NCI-H2227 treated with DMSO at 0.1 percent for 48 hours (cell line): ENCODE measurements at regions not wholly inside any gene's neighbourhood (a gene's known extent, or its start where the extent isn't known, plus 50 kb on each side); places are given as distances from the start of the nearest gene placed in this dataset.
"Not testable (repeated sequence)": the region's sequence is repeated elsewhere in the genome, so short reads cannot be mapped to it uniquely, and the experiment has no call there.

Source experiments
- DNase-seq: peaks from one replicate; lab custom pipeline; 2025; lab: John Stamatoyannopoulos, UW

DNA sequence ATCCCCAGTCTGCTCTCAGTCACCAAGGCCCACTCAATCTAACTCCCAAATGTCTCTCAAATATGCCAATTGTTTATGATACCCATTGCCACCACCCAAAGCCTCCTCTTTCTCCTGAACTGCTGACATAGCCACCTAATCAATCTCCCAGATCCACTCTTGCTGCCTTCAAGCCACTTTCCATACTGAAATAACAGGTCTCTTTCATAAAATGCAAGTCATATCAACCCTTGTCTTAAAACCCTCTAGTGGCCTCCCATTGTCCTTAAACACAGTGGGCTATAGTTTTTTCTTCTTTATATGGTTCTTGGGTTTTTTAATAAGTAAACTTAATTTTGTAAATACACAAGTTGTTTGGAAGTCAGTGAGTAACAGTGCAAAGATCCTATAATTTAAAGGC, 155.2 kb upstream of the ZC3H12C start:
- DNase-seq, result no peak

DNA sequence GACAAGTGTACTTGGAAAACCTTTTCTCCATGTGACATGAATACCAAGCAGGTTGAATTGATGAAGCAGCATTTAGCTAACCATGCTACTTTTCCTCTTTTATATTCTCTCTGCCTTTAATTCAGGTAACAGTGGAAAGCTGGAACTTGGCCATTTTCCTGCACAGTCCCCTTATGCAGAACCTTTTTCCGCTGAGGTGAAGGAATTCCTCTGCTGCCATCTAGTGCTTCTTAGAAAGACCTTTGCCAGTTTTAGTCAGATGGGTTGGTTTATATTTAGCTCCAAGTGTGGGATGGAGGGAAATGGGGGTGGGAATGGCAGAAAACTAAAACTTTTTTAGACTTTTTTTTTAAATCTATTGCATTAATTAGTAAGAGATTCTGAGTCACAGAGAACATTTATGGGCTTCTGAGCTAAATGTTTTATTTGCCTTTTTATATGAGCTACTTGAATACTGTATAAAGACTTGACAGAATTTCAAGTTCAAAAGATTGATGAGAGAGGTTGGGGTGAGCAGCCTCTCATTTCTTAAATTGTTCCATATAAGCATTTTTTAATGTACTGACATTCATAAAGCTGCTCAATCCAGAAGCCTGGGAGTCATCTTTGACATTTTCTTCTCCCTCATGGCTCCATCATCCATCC, 153.9 kb upstream of the ZC3H12C start:
- no peak for DNase-seq

DNA sequence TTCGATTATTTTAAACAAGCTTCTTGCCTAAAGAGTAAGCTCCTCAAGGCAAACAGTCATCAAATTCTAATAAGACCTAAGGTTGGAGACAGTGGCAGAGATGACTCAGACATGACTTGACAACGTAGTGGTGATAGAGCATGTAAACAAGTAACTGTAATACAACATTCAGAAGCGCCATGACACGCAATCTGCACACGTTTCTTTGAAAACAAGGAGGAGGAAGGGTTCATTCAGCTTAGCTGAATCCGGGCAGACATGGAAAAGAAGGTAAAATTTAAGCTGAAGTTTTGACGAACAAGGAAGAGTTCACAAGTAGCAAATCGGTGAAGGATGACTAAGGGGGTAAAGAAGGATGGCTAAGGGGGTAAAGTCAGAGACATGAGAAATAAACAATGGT, 152.4 kb upstream of the ZC3H12C start:
- no peak for DNase-seq

DNA sequence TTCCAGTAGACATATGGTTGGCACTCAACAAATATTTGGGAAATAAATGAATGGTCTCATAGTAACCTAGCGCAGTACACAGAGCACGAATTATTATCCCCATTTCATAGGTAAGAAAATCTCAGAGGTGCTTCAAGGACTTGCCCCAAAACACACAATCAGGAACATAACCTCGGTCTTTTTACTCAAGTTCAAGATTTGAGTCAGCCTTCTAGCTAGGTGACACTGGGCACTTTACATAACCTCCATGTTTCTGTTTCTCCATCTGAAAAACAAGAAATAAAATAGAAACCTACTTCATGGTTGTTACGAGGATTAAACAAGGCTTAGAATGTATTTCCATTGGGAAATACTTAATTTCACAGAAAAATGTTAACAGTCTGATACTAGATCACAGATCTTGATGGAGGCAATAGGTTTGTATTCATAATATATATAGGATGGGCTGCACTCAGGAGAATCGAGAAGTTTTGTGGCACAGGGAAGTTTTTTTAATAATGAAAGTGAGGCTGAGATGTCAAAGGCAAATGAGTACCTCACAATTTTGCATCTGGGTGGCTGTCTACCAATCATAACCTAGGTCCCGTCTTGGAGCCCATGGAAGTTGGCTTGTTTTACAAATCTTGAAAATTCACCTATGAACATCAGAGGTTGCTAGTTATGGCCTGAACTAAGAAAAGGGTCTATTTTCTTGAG, 147.4 kb upstream of the ZC3H12C start:
- DNase-seq, result no peak

DNA sequence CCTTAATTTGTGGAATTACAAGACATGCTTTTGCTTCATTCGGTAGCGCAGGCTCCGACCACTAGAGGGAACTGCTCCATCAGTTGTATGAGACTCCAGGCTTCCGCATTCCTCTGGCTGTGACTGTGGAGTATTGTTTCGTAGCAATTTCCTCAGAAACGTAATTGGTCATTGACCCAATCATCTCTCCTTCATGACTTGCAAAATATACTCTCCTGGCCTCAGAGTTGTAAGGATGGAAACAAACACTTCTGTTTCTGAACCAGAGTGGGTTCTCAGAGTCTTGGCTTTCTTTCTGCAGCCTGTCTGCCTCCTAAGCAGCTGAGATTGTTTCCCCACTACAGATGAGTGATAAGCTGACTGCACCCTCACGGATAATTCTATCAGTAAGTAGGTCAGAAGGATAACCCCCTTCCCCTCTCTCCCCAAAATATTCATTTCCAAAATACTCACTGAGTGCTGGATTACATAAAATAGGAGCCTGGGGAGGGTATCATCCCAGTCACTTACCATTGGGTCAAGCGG, 146.8 kb upstream of the ZC3H12C start:
- peak; percentile 42 for DNase-seq

DNA sequence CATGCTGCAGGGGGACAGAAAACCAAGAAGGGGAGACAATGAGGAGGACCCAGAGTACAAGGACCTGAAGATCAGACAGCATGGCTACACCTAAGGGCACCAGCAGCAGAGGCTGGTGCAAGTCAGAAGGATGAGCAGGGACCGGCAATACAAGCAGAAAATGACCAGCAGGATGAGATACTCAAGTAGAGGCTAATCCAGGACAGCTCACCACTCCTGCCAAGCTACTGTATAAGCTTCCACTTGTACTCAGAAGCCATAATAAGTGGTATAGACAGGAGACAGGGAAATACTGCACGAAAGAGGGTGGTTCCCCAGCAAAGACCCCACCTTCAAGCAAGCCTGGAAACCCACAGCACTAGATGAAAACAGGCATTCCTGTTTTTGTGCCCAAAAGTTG, 138.7 kb upstream of the ZC3H12C start:
- no peak for DNase-seq

DNA sequence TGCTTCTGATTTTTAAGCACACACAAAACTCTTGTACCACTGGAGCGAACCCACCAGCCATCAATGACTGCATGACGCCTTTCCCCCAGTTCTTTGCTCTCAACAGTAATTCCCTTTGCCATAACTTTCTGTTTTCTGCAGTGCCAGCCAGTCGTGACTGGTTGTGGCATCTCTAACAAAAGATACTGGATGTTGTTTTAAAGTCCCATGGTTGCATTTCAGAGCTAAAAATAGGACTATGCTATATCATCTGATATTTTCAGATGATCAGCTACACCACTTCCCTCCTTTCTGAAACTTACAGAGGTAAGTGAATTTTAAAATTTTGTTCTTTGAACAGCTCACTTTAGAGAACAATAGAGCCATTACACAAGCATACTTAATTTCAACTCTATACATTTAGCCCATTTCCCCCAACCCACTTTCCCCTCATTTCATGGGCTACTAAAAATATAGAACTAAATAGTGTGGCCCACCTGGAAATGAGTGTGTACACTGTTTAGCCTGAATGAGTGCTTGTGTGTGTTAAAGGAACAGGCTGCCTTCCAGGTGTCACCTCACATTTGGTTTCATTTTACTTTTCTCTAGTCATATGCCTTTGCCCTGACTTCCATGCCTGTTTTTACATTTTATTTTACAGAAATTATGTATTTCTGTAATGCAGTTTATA, 136.9 kb upstream of the ZC3H12C start:
- no peak for DNase-seq

DNA sequence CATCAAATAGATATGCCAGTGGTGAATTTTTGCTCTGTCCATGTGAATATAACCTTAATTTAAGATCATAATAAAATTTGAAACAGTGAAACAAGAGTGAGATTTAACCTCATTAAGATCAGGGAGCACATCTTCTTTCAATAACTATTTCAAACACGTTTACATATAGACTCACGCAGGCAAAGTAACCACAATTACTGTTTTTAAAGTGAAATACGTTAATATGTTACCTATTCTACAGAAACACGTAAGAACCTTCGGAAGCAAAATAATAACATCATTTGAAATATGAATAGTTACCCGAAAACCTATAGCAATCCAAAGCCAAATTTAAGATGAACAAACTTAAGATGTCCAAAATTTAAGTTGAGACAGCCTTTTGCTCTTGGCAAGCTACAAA, 136.2 kb upstream of the ZC3H12C start:
- DNase-seq, result no peak

DNA sequence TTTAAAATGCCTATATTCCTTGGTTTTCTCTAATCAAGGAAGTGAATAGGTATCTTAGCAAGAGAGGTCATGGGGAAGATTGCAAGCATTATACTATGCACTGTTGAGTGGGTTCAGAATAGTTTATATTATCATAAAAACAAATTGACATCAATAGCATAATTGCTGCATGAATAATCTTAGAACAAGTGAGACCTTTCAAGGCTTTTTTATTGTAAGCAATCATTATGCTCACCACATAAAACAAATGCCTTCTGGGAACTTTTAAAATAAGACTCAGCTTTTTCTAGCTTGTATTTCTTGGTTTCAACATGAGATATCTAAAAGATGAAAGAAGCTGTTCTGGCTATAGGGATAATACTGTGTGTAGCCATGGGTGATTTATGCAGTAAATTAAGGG, 135.6 kb upstream of the ZC3H12C start:
- DNase-seq, result no peak

DNA sequence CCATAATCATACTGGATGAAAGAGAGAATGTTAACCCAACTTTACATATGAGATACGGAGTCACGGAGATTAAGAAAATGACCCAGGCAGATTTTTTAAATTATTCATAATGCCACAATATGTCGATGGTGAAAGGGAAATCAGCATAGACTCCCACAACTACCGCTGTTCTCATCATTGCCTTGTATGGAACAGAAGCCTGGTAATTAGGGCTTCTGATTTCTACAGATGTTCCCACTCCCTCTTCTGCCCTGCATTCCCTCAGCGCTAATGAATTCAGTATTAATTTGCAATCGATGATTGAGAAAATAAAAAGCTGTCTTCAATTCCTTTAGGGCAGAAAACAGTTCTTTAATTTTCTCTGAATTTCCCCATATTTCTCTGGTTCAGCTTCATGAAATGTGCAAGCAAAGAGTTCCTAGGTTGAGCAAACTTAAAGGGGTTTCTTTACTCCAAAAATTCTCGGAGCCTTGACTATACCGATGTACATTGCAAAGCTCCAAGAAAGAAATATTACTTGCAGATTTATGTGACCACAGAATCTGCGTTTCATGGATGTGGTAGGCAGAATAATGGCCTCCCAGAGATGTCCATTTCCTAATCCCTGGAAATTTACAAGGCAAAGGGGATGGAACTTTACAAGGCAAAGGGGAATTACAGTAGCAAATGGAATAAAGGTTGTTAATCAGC, 134.9 kb upstream of the ZC3H12C start:
- no peak for DNase-seq

DNA sequence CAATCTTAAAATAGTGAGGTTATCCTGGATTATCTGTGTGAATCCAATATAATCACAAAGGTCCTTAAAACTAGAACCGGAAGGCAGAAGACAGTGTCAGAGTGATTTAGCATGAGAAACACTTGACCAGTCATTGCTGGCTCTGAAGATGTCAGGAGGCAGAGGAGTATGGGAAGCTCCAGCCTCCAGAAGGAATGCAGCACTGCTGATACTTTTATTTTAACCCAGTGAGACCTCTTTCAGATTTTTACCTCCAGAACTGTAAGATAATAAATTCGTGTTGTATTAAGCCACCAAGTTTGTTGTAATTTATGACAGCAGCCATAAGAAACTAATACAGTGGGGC, 134.4 kb upstream of the ZC3H12C start:
- no peak for DNase-seq

DNA sequence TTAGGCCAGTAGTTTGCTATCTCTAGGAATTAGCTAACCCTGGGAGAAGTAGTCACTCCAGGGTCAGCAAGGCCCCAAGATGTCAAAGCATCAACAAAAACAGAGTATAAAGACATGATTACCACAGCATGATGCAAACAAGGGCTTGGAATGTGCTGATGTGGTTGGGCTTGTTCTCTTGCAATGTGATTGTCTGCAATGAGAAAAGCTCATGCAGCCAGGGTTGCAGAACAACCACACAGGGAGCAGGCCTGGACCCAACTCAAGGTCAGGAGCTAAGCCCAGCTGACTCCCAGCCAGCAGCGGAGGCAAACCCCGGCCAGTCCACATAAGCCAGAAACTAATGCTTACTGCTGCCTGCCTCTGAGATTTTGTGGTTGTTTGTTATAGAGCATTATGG, 132.4 kb upstream of the ZC3H12C start:
- no peak for DNase-seq

DNA sequence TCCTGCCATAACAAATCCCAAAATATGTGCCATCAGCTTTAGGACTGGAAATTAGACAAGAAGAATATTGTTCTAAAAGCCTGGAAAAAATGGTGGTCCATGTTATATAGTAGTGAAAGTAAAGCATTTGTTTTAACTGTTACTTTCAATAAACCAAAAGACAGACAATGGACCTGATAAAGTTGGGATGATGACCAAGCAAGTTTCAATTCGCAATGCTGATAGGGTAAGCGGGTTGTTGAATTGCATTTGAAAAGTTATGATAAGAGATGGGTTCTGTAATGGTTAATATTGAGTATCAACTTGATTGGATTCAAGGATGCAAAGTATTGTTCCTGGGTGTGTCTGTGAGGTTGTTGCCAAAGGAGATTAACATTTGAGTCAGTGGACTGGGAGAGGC, 131.9 kb upstream of the ZC3H12C start:
- DNase-seq, result no peak

DNA sequence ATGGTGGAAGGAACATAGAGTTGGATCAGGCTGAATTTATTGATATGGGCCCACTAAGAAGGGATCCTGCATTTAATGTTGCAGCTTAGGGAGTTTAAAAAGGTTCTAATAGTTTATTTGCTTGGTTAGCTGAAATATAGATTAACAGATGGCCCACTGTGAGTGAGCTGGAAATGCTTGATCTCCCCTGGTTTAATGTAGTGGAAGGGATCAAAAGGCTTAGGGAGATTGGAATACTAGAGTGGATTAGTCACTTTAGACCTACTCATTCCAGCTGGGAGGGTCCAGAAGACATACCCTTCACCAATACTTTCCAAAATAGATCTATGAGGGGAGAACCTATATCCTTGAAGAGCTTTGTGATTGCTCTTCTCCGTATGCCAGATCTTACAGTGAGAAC, 130.1 kb upstream of the ZC3H12C start:
- DNase-seq, result no peak

DNA sequence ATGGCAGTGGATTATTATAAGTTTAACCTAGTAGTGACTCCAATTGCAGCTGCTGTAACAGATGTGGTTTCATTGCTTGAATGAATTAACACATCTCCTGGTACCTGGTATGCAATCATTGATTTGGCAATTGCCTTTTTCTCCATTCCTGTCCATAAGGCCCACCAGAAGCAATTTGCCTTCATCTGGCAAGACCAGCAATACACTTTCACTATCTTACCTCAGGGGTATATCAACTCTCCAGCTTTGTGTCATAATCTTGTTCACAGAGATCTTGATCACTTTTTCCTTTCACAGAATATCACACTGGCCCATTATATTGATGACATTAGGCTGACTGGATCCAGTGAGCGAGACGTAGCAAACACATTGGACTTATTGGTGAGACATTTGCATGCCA, 128.7 kb upstream of the ZC3H12C start:
- DNase-seq, result no peak

DNA sequence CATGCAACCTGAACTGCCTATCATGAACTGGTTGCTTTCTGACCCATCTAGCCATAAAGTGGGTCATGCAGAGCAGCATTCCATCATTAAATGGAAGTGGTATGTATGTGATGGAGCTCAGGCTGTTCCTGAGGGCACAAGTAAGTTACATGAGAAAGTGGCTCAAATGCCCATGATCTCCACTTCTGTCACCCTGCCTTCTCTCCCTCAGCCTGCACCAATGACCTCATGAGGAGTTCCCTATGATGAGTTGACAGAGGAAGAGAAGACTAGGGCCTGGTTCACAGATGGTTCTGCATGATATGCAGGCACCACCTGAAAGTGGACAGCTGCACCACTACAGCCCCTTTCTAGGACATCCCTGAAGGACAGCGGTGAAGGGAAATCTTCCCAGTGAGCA, 127.7 kb upstream of the ZC3H12C start:
- DNase-seq, result not testable (repeated sequence)

DNA sequence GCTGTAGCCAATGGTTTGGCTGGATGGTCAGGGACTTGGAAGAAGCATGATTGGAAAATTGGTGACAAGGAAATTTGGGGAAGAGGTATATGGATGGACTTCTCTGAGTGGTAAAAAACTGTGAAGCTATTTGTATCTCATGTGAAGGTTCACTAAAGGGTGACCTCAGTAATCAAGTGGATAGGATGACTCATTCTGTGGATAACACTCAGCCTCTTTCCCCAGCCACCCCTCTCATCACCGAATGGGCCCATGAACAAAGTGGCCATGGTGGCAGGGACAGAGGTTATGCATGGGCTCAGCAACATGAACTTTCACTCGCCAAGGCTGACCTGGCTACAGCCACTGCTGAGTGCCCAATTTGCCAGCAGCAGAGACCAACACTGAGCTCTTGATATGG, 127.3 kb upstream of the ZC3H12C start:
- not testable (repeated sequence) for DNase-seq

DNA sequence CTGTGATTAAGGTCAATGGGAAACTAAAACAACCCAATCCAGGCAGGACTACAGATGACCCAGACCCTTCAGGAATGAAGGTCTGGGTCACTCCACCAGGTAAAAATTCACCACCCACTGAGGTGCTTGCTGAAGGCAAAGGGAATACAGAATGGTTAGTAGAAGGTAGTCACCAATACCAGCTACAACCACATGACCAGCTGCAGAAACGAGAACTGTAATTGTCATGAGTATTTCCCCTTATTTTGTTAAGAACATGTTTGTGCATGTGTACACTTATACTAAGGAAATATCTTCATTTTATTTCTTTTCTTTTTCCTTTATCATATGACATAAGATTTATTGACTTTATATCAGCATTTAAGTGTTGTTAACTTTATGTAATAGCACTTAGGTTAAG, 126.1 kb upstream of the ZC3H12C start:
- DNase-seq, result not testable (repeated sequence)

DNA sequence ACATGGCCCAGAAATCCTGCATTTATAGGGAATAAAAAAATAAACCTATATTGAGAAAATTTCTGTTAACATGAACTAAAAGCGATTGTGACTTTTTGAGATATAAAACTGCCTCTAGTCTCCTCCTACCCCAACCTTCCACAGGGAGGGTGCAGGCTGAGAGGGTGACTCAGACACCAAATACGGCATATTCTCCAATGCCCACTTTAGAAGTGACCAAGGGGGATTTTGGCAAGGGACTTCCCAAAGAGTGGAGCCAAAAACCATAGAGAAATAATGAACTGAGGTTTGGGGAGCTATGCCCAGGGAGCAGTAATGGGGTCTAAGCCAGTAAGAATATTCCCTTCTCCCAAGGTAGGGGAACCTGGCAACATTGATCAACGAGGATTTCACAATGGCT, 124.9 kb upstream of the ZC3H12C start:
- DNase-seq, result no peak

DNA sequence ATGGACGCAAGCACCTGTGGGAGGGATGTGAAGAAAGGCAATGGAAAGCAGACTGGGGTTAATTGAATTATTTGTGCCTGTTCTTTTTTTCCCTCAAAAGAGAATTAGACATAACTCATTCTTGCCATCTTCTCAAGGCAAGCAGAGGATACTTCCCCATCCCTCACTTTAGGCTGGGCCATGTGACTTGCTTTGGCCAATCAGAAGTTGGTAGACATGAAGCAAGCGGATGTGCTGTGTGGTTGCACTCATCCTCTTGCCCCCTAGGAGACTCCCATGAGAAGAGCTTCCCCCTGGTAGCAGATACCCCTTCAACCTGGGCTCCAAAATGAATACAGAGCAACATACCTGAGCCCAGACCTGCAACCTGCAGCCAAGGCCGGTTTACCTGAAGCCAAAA, 124.4 kb upstream of the ZC3H12C start:
- no peak for DNase-seq

DNA sequence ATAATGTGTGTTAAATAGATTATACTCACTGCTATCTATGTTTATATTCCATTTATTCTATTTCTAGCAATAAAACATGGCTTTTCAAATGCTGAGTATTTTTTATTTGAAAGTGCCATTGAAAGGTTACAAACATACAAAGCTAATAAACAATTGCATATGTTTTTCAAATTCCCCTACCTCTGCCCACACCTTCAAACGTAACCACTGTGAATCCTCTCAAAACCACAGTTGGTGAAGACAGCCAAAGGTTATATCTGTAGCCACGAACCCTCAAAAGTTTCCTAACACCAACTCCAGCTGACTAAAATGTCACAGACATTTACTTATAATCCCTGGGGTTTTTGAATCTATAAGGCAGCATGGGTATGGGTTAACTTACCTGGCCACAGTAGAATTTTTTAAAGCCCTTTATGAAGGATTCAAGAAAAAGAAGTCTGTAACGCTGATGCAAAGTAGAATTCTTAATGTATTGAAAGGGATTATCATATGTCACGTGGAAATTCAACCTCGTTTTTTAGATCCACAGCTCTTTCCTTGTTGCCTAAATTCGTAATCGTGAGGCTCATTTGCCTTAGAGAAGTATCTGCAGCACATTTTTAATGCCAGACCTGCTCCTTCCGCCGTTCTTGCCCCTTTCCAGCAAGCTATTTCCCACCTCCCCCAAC, 122.5 kb upstream of the ZC3H12C start:
- DNase-seq, result no peak

DNA sequence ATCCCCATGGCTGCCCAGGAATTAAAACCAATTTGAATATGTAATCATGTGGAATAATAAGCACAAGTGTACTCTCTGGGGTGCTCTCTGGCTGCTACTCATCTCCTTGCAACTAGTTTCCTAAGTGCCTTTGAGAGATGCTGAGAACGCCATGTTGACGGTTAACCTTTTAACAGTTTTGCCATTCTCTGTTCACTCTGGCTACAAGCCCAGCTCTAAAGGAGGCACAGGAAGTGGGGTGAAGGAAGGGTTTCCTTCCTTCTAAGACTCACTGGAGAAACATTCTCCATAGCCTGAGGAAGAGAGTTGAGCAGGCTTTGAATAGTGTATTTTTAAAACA, 122.0 kb upstream of the ZC3H12C start:
- no peak for DNase-seq
